ENCODE measurements at regions not wholly inside any gene's neighbourhood (a gene's known extent, or its start where the extent isn't known, plus 50 kb on each side); places are given as distances from the start of the nearest gene placed in this dataset.
"Not testable (repeated sequence)": the region's sequence is repeated elsewhere in the genome, so short reads cannot be mapped to it uniquely, and the experiment has no call there.

GRCh38 chr9:90169490-90169889 lies 473.1 kb downstream of the DIRAS2 start:
- H3K4me1 ChIP-seq (ENCODE audit: control insufficient read depth, extremely low read depth, insufficient read depth, low read length) = no peaks in the 10 kb centered on the region
- H3K27me3 ChIP-seq (ENCODE audit: control insufficient read depth, extremely low read depth, insufficient read depth, low read length) = no peaks in the 10 kb centered on the region
- H2AFZ ChIP-seq (ENCODE audit: control insufficient read depth, low read length) = no peak overlapping the region
- H3K27ac ChIP-seq (ENCODE audit: control insufficient read depth, insufficient read depth, low read length) = no peak overlapping the region
- H3K4me3 ChIP-seq (ENCODE audit: control insufficient read depth in 2 of 3, extremely low read depth in 1 of 3, insufficient read depth in 2 of 3, low read depth in 1 of 3, low read length in 3 of 3) = no peak overlapping the region
- H3K9ac ChIP-seq (ENCODE audit: control insufficient read depth, extremely low read depth, insufficient read depth, low read length) = no peak overlapping the region
- no peaks in the 10 kb centered on the region for H4K20me1 ChIP-seq (ENCODE audit: control insufficient read depth, extremely low read depth, insufficient read depth, low read length)
- dilution Hi-C loops (cut with MboI; ENCODE audit: extremely low pct_ligation_motif_present, low sequenced_read_pairs) = no loop called here
- DNase-seq (ENCODE audit: low read depth, low spot score) = no peak
- no peaks in the 10 kb centered on the region for H3K9me1 ChIP-seq (ENCODE audit: control insufficient read depth, extremely low read depth, insufficient read depth, low read length)
- TF ChIP-seq EZH2 (IDR thresholded peaks at IDR 0.05; ENCODE audit: low read length) = no peak
- no peak for TF ChIP-seq CTCF (optimal IDR thresholded peaks at IDR 0.05 in 1 of 3, IDR thresholded peaks at IDR 0.05 in 1 of 3, conservative IDR thresholded peaks at IDR 0.05 in 1 of 3; ENCODE audit: extremely low read depth in 1 of 3, insufficient read depth in 2 of 3, low read length in 3 of 3)
- H3K9me3 ChIP-seq (ENCODE audit: control insufficient read depth, low read depth, low read length) = peaks cover 2% of the 10 kb centered on the region
- no peak overlapping the region for H3K4me2 ChIP-seq (ENCODE audit: control insufficient read depth, extremely low read depth, insufficient read depth, low read depth, low read length)
- no peaks in the 10 kb centered on the region for H3K79me2 ChIP-seq (ENCODE audit: control insufficient read depth, insufficient read depth, low read length)
- no peak for FAIRE-seq
- no peaks in the 10 kb centered on the region for H3K36me3 ChIP-seq (ENCODE audit: control insufficient read depth in 2 of 2, extremely low read depth in 1 of 2, insufficient read depth in 2 of 2, low read length in 2 of 2)

GRCh38 chr9:90173935-90174334 lies 468.7 kb downstream of the DIRAS2 start:
- H3K4me1 ChIP-seq (ENCODE audit: control insufficient read depth, extremely low read depth, insufficient read depth, low read length); DNase-seq (ENCODE audit: low read depth, low spot score); H3K4me3 ChIP-seq (ENCODE audit: control insufficient read depth in 2 of 3, extremely low read depth in 1 of 3, insufficient read depth in 2 of 3, low read depth in 1 of 3, low read length in 3 of 3); H3K79me2 ChIP-seq (ENCODE audit: control insufficient read depth, insufficient read depth, low read length); H3K27me3 ChIP-seq (ENCODE audit: control insufficient read depth, extremely low read depth, insufficient read depth, low read length); FAIRE-seq; H4K20me1 ChIP-seq (ENCODE audit: control insufficient read depth, extremely low read depth, insufficient read depth, low read length); H2AFZ ChIP-seq (ENCODE audit: control insufficient read depth, low read length); H3K9ac ChIP-seq (ENCODE audit: control insufficient read depth, extremely low read depth, insufficient read depth, low read length); H3K36me3 ChIP-seq (ENCODE audit: control insufficient read depth in 2 of 2, extremely low read depth in 1 of 2, insufficient read depth in 2 of 2, low read length in 2 of 2); H3K27ac ChIP-seq (ENCODE audit: control insufficient read depth, insufficient read depth, low read length); H3K9me3 ChIP-seq (ENCODE audit: control insufficient read depth, low read depth, low read length); H3K4me2 ChIP-seq (ENCODE audit: control insufficient read depth, extremely low read depth, insufficient read depth, low read depth, low read length); H3K9me1 ChIP-seq (ENCODE audit: control insufficient read depth, extremely low read depth, insufficient read depth, low read length); dilution Hi-C loops (cut with MboI; ENCODE audit: extremely low pct_ligation_motif_present, low sequenced_read_pairs): not testable (repeated sequence)

GRCh38 chr9:90174346-90174745 lies 468.3 kb downstream of the DIRAS2 start:
- H3K79me2 ChIP-seq (ENCODE audit: control insufficient read depth, insufficient read depth, low read length); H3K9me3 ChIP-seq (ENCODE audit: control insufficient read depth, low read depth, low read length); H4K20me1 ChIP-seq (ENCODE audit: control insufficient read depth, extremely low read depth, insufficient read depth, low read length); FAIRE-seq; H3K36me3 ChIP-seq (ENCODE audit: control insufficient read depth in 2 of 2, extremely low read depth in 1 of 2, insufficient read depth in 2 of 2, low read length in 2 of 2); H3K4me3 ChIP-seq (ENCODE audit: control insufficient read depth in 2 of 3, extremely low read depth in 1 of 3, insufficient read depth in 2 of 3, low read depth in 1 of 3, low read length in 3 of 3); H3K27me3 ChIP-seq (ENCODE audit: control insufficient read depth, extremely low read depth, insufficient read depth, low read length); H3K27ac ChIP-seq (ENCODE audit: control insufficient read depth, insufficient read depth, low read length); DNase-seq (ENCODE audit: low read depth, low spot score); H2AFZ ChIP-seq (ENCODE audit: control insufficient read depth, low read length); H3K4me1 ChIP-seq (ENCODE audit: control insufficient read depth, extremely low read depth, insufficient read depth, low read length); dilution Hi-C loops (cut with MboI; ENCODE audit: extremely low pct_ligation_motif_present, low sequenced_read_pairs); H3K9ac ChIP-seq (ENCODE audit: control insufficient read depth, extremely low read depth, insufficient read depth, low read length); H3K9me1 ChIP-seq (ENCODE audit: control insufficient read depth, extremely low read depth, insufficient read depth, low read length); H3K4me2 ChIP-seq (ENCODE audit: control insufficient read depth, extremely low read depth, insufficient read depth, low read depth, low read length): not testable (repeated sequence)

Measured in keratinocyte (primary cell).